ENCODE measurements at regions not wholly inside any gene's neighbourhood (a gene's known extent, or its start where the extent isn't known, plus 50 kb on each side); places are given as distances from the start of the nearest gene placed in this dataset.

DNA sequence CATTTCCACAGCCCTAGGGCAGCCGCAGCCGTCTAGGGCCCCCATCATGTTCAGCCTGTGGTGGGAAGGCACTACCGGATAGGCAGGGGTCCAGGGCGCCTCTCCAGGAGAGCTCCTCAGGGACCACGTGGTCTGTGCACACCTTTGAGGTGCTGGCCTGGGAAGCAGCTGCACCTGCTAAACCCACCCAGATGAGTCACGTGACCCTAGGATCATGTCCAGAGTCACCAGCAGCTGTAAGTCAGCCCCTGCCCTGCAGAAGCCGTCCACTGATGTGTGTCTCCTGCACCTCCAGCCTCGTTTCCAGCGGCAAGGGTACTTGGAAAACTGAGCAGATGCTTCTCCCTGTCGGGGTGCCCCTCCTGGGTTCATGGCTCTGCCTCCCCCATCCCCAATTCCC lies 682.6 kb upstream of the SALL3 start:
- Histone ChIP-seq H3K79me1 (ENCODE audit: low read depth, low read length) (no peaks in the 10 kb centered on the region), H3K23ac (ENCODE audit: low read depth, low read length, poor library complexity) (peak overlapping the region; percentile 16), H2AK5ac (ENCODE audit: low read depth, low read length) (no peak overlapping the region), H2BK5ac (ENCODE audit: low read length) (no peak overlapping the region), H3K27ac (replicated peaks; ENCODE audit: low read length) (no peak overlapping the region), H3K27me3 (ENCODE audit: control insufficient read depth in 3 of 3, insufficient read depth in 3 of 3, low read depth in 1 of 3, low read length in 3 of 3) (no peaks in the 10 kb centered on the region), H3K4me2 (ENCODE audit: insufficient read depth, low read length, poor library complexity, severe bottlenecking) (no peak overlapping the region), H3K36me3 (replicated peaks in 1 of 2; ENCODE audit: control insufficient read depth in 2 of 2, insufficient read depth in 2 of 2, low read length in 2 of 2) (no peaks in the 10 kb centered on the region), H3K4me3 (ENCODE audit: low read length in 2 of 2) (no peak overlapping the region), H4K91ac (ENCODE audit: low read depth, low read length, poor library complexity) (no peak overlapping the region), H2AFZ (ENCODE audit: low read length) (no peak overlapping the region), H3K18ac (ENCODE audit: low read length) (peak overlapping the region; percentile 0), H4K8ac (ENCODE audit: low read depth, low read length) (no peak overlapping the region), H3K9ac (ENCODE audit: low read depth, low read length, poor library complexity) (no peak overlapping the region), H3K9me3 (replicated peaks in 1 of 2; ENCODE audit: control insufficient read depth in 2 of 2, insufficient read depth in 1 of 2, low read depth in 1 of 2, low read length in 2 of 2) (no peaks in the 10 kb centered on the region), H3K14ac (ENCODE audit: low read length) (no peak overlapping the region), H2BK120ac (ENCODE audit: low read depth, low read length) (no peak overlapping the region), H3K4me1 (ENCODE audit: control insufficient read depth in 2 of 2, insufficient read depth in 1 of 2, low read depth in 1 of 2, low read length in 2 of 2) (peaks cover 0 to 3% of the 10 kb centered on the region in 2 donors), H2BK12ac (ENCODE audit: low read length) (peak overlapping the region; percentile 34), H2BK15ac (ENCODE audit: low read length) (no peak overlapping the region), H3K4ac (ENCODE audit: low read length) (no peak overlapping the region)
- no CpG with 5 or more reads among the region's 10 CpGs for whole genome bisulfite sequencing, 2 donors (ENCODE audit: extremely low coverage in 2 of 2, insufficient read length in 2 of 2, insufficient replicate concordance in 1 of 2)
- DNase-seq (ENCODE audit: low spot score) = no peak

DNA sequence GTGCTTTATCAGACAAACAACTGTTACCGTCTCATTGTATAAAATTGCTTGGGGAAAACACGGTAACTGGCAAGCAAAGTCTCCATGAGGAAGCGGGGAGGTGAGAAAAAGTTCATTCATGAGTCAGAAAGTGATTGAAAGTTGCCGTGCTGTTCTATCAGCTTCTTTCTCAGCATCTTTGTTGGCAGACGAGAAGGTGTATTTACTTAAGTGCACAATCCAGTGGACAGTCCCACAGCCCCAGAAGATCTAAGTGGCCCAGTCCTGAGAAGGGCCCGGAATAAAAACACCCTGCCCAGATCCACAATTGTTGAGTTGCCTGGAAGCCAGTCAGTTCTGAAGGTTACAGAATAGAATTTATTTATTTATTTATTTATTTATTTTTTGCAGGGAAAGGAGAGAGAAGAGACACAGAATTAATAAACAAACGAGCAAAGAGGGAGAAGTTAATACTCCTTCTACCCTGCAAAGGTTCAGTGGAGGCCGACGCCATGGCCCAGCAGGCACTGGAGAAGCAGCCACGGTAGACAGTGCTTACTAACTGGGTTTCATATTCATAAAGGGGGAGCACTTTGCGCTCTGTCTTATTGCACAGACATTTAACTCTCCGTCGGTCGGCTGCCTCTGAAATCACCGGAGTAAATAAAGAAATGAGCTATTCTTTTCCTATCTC lies 676.0 kb upstream of the SALL3 start:
- no peak overlapping the region for H3K4me3 ChIP-seq (ENCODE audit: low read length in 2 of 2)

DNA sequence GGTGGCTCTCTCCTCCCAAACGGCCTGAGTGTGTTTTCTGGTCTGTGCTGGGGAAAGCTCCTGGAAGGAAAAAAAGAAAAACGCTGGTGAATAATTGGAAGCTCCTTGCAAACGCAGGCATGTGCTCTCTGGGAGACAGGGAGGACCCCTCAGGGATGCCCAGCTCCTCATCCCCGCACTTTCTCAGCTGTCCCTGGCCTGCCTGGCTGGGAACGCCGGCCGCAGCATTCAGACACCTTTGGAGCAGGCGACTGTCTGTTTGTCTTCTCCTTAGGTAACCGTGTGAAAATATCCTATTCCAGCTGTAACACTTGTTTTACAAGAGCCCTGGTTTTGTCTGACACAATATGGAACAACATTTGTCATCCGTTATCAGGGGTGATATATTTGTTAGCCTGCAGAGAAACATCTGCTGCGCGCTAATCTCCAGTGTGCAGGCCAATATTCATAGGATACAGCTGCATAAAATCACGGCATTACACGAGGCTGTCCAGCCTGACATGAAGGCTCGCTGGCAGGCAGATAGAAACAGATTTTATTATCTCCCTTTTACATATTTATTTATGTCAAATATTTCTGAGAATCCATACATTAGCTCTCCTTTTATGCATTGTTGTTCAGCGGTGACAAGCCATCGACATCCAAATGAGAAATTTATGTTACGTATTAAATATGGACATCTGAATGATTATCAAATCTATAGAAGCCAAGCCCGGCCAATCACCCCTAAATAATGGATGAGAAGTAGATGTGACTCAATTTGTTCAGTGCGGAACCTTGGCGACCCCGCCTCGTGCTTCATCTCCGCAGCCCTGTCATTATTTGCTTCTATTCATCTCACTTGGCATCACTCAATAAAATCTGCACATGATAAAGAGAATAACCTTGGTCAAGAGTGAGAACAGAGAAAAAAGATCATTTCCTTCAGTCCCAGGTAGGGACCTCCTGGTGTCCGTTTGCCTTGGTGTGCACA lies 675.1 kb upstream of the SALL3 start:
- no peaks in the 10 kb centered on the region for H3K36me3 ChIP-seq (replicated peaks in 1 of 2; ENCODE audit: control insufficient read depth in 2 of 2, insufficient read depth in 2 of 2, low read length in 2 of 2)
- H3K4me1 ChIP-seq (ENCODE audit: control insufficient read depth in 2 of 2, insufficient read depth in 1 of 2, low read depth in 1 of 2, low read length in 2 of 2) = no peaks in the 10 kb centered on the region
- H3K27ac ChIP-seq (replicated peaks; ENCODE audit: low read length) = no peak overlapping the region
- no peak overlapping the region for H3K9ac ChIP-seq (ENCODE audit: low read depth, low read length, poor library complexity)
- DNase-seq (ENCODE audit: low spot score) = no peak
- no peaks in the 10 kb centered on the region for H3K27me3 ChIP-seq (ENCODE audit: control insufficient read depth in 3 of 3, insufficient read depth in 3 of 3, low read depth in 1 of 3, low read length in 3 of 3)
- H2BK12ac ChIP-seq (ENCODE audit: low read length) = no peak overlapping the region
- H3K4me2 ChIP-seq (ENCODE audit: insufficient read depth, low read length, poor library complexity, severe bottlenecking) = no peak overlapping the region
- H2AFZ ChIP-seq (ENCODE audit: low read length) = no peak overlapping the region
- no peak overlapping the region for H3K4ac ChIP-seq (ENCODE audit: low read length)
- H3K18ac ChIP-seq (ENCODE audit: low read length) = no peak overlapping the region
- no peak overlapping the region for H2BK15ac ChIP-seq (ENCODE audit: low read length)
- H2BK5ac ChIP-seq (ENCODE audit: low read length) = no peak overlapping the region
- no peak overlapping the region for H3K4me3 ChIP-seq (ENCODE audit: low read length in 2 of 2)
- H3K79me1 ChIP-seq (ENCODE audit: low read depth, low read length) = no peaks in the 10 kb centered on the region
- H3K9me3 ChIP-seq (replicated peaks in 1 of 2; ENCODE audit: control insufficient read depth in 2 of 2, insufficient read depth in 1 of 2, low read depth in 1 of 2, low read length in 2 of 2) = no peaks in the 10 kb centered on the region
- WGBS, 2 donors (ENCODE audit: extremely low coverage in 2 of 2, insufficient read length in 2 of 2, insufficient replicate concordance in 1 of 2) = no CpG with 5 or more reads among the region's 25 CpGs
- no peak overlapping the region for H4K8ac ChIP-seq (ENCODE audit: low read depth, low read length)
- H3K14ac ChIP-seq (ENCODE audit: low read length) = no peak overlapping the region
- no peak overlapping the region for H2AK5ac ChIP-seq (ENCODE audit: low read depth, low read length)
- no peak overlapping the region for H4K91ac ChIP-seq (ENCODE audit: low read depth, low read length, poor library complexity)
- no peak overlapping the region for H2BK120ac ChIP-seq (ENCODE audit: low read depth, low read length)
- H3K23ac ChIP-seq (ENCODE audit: low read depth, low read length, poor library complexity) = no peak overlapping the region

More for the DNA sequence above, 676.0 kb upstream of the SALL3 start:
- no peak for DNase-seq (ENCODE audit: low spot score)
- H3K4me2 ChIP-seq (ENCODE audit: insufficient read depth, low read length, poor library complexity, severe bottlenecking) = no peak overlapping the region
- H3K27me3 ChIP-seq (ENCODE audit: control insufficient read depth in 3 of 3, insufficient read depth in 3 of 3, low read depth in 1 of 3, low read length in 3 of 3) = no peaks in the 10 kb centered on the region
- H2BK120ac ChIP-seq (ENCODE audit: low read depth, low read length) = no peak overlapping the region
- no peak overlapping the region for H3K9ac ChIP-seq (ENCODE audit: low read depth, low read length, poor library complexity)
- H3K23ac ChIP-seq (ENCODE audit: low read depth, low read length, poor library complexity) = no peak overlapping the region
- H2AFZ ChIP-seq (ENCODE audit: low read length) = no peak overlapping the region
- H3K9me3 ChIP-seq (replicated peaks in 1 of 2; ENCODE audit: control insufficient read depth in 2 of 2, insufficient read depth in 1 of 2, low read depth in 1 of 2, low read length in 2 of 2) = no peaks in the 10 kb centered on the region
- no peak overlapping the region for H3K18ac ChIP-seq (ENCODE audit: low read length)
- H2BK5ac ChIP-seq (ENCODE audit: low read length) = no peak overlapping the region
- no peaks in the 10 kb centered on the region for H3K79me1 ChIP-seq (ENCODE audit: low read depth, low read length)
- H2BK15ac ChIP-seq (ENCODE audit: low read length) = no peak overlapping the region
- no peak overlapping the region for H4K8ac ChIP-seq (ENCODE audit: low read depth, low read length)
- no peak overlapping the region for H3K14ac ChIP-seq (ENCODE audit: low read length)
- H3K4me1 ChIP-seq (ENCODE audit: control insufficient read depth in 2 of 2, insufficient read depth in 1 of 2, low read depth in 1 of 2, low read length in 2 of 2) = no peaks in the 10 kb centered on the region
- H2BK12ac ChIP-seq (ENCODE audit: low read length) = no peak overlapping the region
- no peaks in the 10 kb centered on the region for H3K36me3 ChIP-seq (replicated peaks in 1 of 2; ENCODE audit: control insufficient read depth in 2 of 2, insufficient read depth in 2 of 2, low read length in 2 of 2)
- no peak overlapping the region for H3K4ac ChIP-seq (ENCODE audit: low read length)
- H4K91ac ChIP-seq (ENCODE audit: low read depth, low read length, poor library complexity) = no peak overlapping the region
- H3K27ac ChIP-seq (replicated peaks; ENCODE audit: low read length) = no peak overlapping the region
- WGBS, 2 donors (ENCODE audit: extremely low coverage in 2 of 2, insufficient read length in 2 of 2, insufficient replicate concordance in 1 of 2) = no CpG with 5 or more reads among the region's 15 CpGs
- no peak overlapping the region for H2AK5ac ChIP-seq (ENCODE audit: low read depth, low read length)

DNA sequence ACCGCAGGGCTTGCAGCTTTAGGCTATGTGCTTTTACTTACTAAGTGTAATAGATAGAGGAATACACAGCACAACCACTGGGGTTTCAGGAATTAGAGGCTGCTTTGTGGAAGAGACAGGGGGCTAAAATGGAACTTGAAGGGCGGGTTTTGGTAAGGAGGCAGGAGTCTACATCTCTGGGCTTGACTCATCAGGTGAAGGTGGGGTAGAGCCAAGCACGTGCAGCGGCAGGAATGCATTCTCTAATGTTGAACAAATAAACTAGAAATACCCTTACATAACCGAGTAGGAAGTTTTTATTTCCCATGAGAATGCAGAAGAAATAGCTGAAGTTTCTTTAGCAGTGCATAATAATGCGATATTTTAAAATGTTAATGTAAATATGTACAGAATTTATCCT lies 673.8 kb upstream of the SALL3 start:
- H3K4me3 ChIP-seq (ENCODE audit: low read length in 2 of 2) = no peak overlapping the region
- no peak overlapping the region for H2BK12ac ChIP-seq (ENCODE audit: low read length)
- H3K14ac ChIP-seq (ENCODE audit: low read length) = no peak overlapping the region
- H3K9me3 ChIP-seq (replicated peaks in 1 of 2; ENCODE audit: control insufficient read depth in 2 of 2, insufficient read depth in 1 of 2, low read depth in 1 of 2, low read length in 2 of 2) = no peaks in the 10 kb centered on the region
- no peak for DNase-seq (ENCODE audit: low spot score)
- no peak overlapping the region for H4K91ac ChIP-seq (ENCODE audit: low read depth, low read length, poor library complexity)
- H3K79me1 ChIP-seq (ENCODE audit: low read depth, low read length) = no peaks in the 10 kb centered on the region
- no peak overlapping the region for H3K4ac ChIP-seq (ENCODE audit: low read length)
- no peak overlapping the region for H3K23ac ChIP-seq (ENCODE audit: low read depth, low read length, poor library complexity)
- H3K27ac ChIP-seq (replicated peaks; ENCODE audit: low read length) = no peak overlapping the region
- H3K36me3 ChIP-seq (replicated peaks in 1 of 2; ENCODE audit: control insufficient read depth in 2 of 2, insufficient read depth in 2 of 2, low read length in 2 of 2) = no peaks in the 10 kb centered on the region
- WGBS, 2 donors (ENCODE audit: extremely low coverage in 2 of 2, insufficient read length in 2 of 2, insufficient replicate concordance in 1 of 2) = no CpG with 5 or more reads among the region's 6 CpGs
- H3K18ac ChIP-seq (ENCODE audit: low read length) = no peak overlapping the region
- H2BK15ac ChIP-seq (ENCODE audit: low read length) = no peak overlapping the region
- no peak overlapping the region for H2AK5ac ChIP-seq (ENCODE audit: low read depth, low read length)
- H3K9ac ChIP-seq (ENCODE audit: low read depth, low read length, poor library complexity) = no peak overlapping the region
- H2AFZ ChIP-seq (ENCODE audit: low read length) = no peak overlapping the region
- H4K8ac ChIP-seq (ENCODE audit: low read depth, low read length) = no peak overlapping the region
- H3K27me3 ChIP-seq (ENCODE audit: control insufficient read depth in 3 of 3, insufficient read depth in 3 of 3, low read depth in 1 of 3, low read length in 3 of 3) = no peaks in the 10 kb centered on the region
- H2BK5ac ChIP-seq (ENCODE audit: low read length) = no peak overlapping the region
- H3K4me2 ChIP-seq (ENCODE audit: insufficient read depth, low read length, poor library complexity, severe bottlenecking) = no peak overlapping the region
- H2BK120ac ChIP-seq (ENCODE audit: low read depth, low read length) = no peak overlapping the region
- no peaks in the 10 kb centered on the region for H3K4me1 ChIP-seq (ENCODE audit: control insufficient read depth in 2 of 2, insufficient read depth in 1 of 2, low read depth in 1 of 2, low read length in 2 of 2)

Data from neuronal stem cell (in vitro differentiated cells).